ENCODE measurements at regions not wholly inside any gene's neighbourhood (a gene's known extent, or its start where the extent isn't known, plus 50 kb on each side); places are given as distances from the start of the nearest gene placed in this dataset.

GRCh38 chr2:176413786-176414185, 144.5 kb downstream of the MTX2 start:
- Histone ChIP-seq H3K9ac (ENCODE audit: low read depth in 1 of 2, low read length in 2 of 2) (no peak overlapping the region), H3K27ac (ENCODE audit: low read depth in 1 of 2, low read length in 2 of 2) (no peak overlapping the region), H3K4me1 (ENCODE audit: control insufficient read depth in 4 of 4, insufficient read depth in 4 of 4, low read length in 3 of 4) (no peaks in the 10 kb centered on the region), H3K27me3 (ENCODE audit: control insufficient read depth in 4 of 4, insufficient read depth in 4 of 4, low read length in 3 of 4) (no peaks in the 10 kb centered on the region), H3K9me3 (ENCODE audit: control insufficient read depth in 4 of 4, low read length in 3 of 4) (no peaks in the 10 kb centered on the region), H3K4me3 (ENCODE audit: low read depth in 1 of 3, low read length in 3 of 3) (no peak overlapping the region), H3K36me3 (ENCODE audit: control insufficient read depth in 4 of 4, insufficient read depth in 3 of 4, low read depth in 1 of 4, low read length in 3 of 4) (no peaks in the 10 kb centered on the region)
- DNase-seq (ENCODE audit: low spot score) = no peak
- WGBS = 85% methylated on average over 4 of the region's 4 CpGs
- TF ChIP-seq RXRA (IDR thresholded peaks at IDR 0.05) (no peak), CTCF (IDR thresholded peaks at IDR 0.05; ENCODE audit: low read depth, low read length, missing input control) (no peak), EGR1 (IDR thresholded peaks at IDR 0.05; ENCODE audit: low read depth in 2 of 2) (no peak), JUND (IDR thresholded peaks at IDR 0.05) (no peak), HNF4A (conservative IDR thresholded peaks at IDR 0.05) (no peak), REST (IDR thresholded peaks at IDR 0.05) (no peak), YY1 (IDR thresholded peaks at IDR 0.05) (no peak), HNF4G (IDR thresholded peaks at IDR 0.05) (no peak), GABPA (IDR thresholded peaks at IDR 0.05 in 1 of 2, conservative IDR thresholded peaks at IDR 0.05 in 1 of 2) (no peak), RAD21 (IDR thresholded peaks at IDR 0.05) (no peak), NR2F2 (IDR thresholded peaks at IDR 0.05) (no peak)

- H3K27ac ChIP-seq (ENCODE audit: low read depth in 1 of 2, low read length in 2 of 2) = no peak overlapping the region
- no peak overlapping the region for H3K4me3 ChIP-seq (ENCODE audit: low read depth in 1 of 3, low read length in 3 of 3)
- H3K27me3 ChIP-seq (ENCODE audit: control insufficient read depth in 4 of 4, insufficient read depth in 4 of 4, low read length in 3 of 4) = no peaks in the 10 kb centered on the region
- H3K9ac ChIP-seq (ENCODE audit: low read depth in 1 of 2, low read length in 2 of 2) = no peak overlapping the region
- no peaks in the 10 kb centered on the region for H3K4me1 ChIP-seq (ENCODE audit: control insufficient read depth in 4 of 4, insufficient read depth in 4 of 4, low read length in 3 of 4)
- no peak for DNase-seq (ENCODE audit: low spot score)
- H3K36me3 ChIP-seq (ENCODE audit: control insufficient read depth in 4 of 4, insufficient read depth in 3 of 4, low read depth in 1 of 4, low read length in 3 of 4) = no peaks in the 10 kb centered on the region
- TF ChIP-seq HNF4A (conservative IDR thresholded peaks at IDR 0.05) (no peak), SP1 (IDR thresholded peaks at IDR 0.05) (no peak), CTCF (IDR thresholded peaks at IDR 0.05; ENCODE audit: low read depth, low read length, missing input control) (no peak), RAD21 (IDR thresholded peaks at IDR 0.05) (no peak), ATF3 (IDR thresholded peaks at IDR 0.05) (no peak), YY1 (IDR thresholded peaks at IDR 0.05) (no peak), RXRA (IDR thresholded peaks at IDR 0.05) (no peak), FOXA2 (IDR thresholded peaks at IDR 0.05) (no peak), REST (IDR thresholded peaks at IDR 0.05) (no peak), GABPA (IDR thresholded peaks at IDR 0.05 in 1 of 2, conservative IDR thresholded peaks at IDR 0.05 in 1 of 2) (no peak), EGR1 (IDR thresholded peaks at IDR 0.05; ENCODE audit: low read depth in 2 of 2) (no peak), ZBTB33 (IDR thresholded peaks at IDR 0.05) (no peak), MAX (IDR thresholded peaks at IDR 0.05) (no peak), FOXA1 (IDR thresholded peaks at IDR 0.05) (no peak), HNF4G (IDR thresholded peaks at IDR 0.05) (no peak), NR2F2 (IDR thresholded peaks at IDR 0.05) (no peak), TAF1 (conservative IDR thresholded peaks at IDR 0.05) (no peak)
- no peaks in the 10 kb centered on the region for H3K9me3 ChIP-seq (ENCODE audit: control insufficient read depth in 4 of 4, low read length in 3 of 4)
- WGBS = 84% methylated on average over 3 of the region's 3 CpGs
Measured at GRCh38 chr2:176414641-176415040, 145.4 kb downstream of the MTX2 start.
